SK-N-SH treated with all-trans-retinoic acid at 6 μM for 48 hours (cell line): ENCODE measurements at regions not wholly inside any gene's neighbourhood (a gene's known extent, or its start where the extent isn't known, plus 50 kb on each side); places are given as distances from the start of the nearest gene placed in this dataset.

Source experiments
- TCF4 ChIP-seq: fragments of 250-450 bp; sonication (Bioruptor Pico); IDR thresholded peaks from 2 replicates; pipeline ENCODE4 v1.8.0; 2021; ENCODE audit warnings: mild to moderate bottlenecking, moderate library complexity, borderline replicate concordance
- ZNF565 ChIP-seq: fragments of 450-650 bp; formaldehyde crosslinking; conservative IDR thresholded peaks from 2 replicates; pipeline ENCODE4 v1.5.0; 2020; ENCODE audit warnings: low read depth, mild to moderate bottlenecking, moderate library complexity

DNA sequence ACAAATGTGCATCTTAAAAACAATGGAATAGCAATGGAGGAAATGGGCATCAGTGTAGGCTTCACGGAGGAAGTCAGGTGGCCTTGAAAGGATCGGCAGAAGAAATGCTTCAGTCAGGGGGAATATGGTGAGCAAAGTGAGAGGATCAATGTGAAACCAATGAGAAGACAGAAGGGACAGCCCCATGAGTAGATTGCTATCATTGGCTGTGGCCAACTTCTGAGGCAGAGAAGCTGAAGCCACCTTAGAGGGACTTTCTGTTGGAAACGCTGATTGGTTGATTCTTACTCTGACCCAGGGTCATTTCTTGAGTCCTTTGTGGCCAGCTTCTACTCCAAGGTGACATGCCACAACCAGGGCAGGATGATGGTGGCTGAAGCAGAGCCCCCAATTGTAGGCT, 130.7 kb upstream of the ZNF648 start:
- TF ChIP-seq TCF4 (CRISPR knock-in tag) (no peak), ZNF565 (no peak)
